ENCODE measurements at regions not wholly inside any gene's neighbourhood (a gene's known extent, or its start where the extent isn't known, plus 50 kb on each side); places are given as distances from the start of the nearest gene placed in this dataset.
A peak's percentile ranks its signal among the peaks of the same experiment; 100 is the strongest.
"Not testable (repeated sequence)": the region's sequence is repeated elsewhere in the genome, so short reads cannot be mapped to it uniquely, and the experiment has no call there.

DNA sequence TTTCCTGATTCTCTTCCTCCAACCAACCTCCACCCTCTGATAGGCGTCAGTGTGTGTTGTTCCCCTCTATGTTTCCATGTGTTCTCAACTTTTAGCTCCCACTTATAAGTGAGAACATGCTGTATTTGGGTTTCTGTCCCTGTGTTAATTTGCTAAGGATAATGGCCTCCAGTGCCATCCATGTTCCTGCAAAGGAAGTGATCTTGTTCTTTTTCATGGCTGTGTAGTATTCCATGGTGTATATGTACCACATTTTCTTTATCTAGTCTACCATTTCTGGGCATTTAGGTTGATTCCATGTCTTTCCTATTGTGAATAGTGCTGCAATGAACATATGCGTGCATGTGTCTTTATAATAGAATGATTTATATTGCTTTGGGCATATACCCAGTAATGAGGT is 107.1 kb upstream of the CPHXL start:
- intact Hi-C loops (cut with DNase I); ATAC-seq; DNase-seq (ENCODE audit: missing footprints): not testable (repeated sequence)

DNA sequence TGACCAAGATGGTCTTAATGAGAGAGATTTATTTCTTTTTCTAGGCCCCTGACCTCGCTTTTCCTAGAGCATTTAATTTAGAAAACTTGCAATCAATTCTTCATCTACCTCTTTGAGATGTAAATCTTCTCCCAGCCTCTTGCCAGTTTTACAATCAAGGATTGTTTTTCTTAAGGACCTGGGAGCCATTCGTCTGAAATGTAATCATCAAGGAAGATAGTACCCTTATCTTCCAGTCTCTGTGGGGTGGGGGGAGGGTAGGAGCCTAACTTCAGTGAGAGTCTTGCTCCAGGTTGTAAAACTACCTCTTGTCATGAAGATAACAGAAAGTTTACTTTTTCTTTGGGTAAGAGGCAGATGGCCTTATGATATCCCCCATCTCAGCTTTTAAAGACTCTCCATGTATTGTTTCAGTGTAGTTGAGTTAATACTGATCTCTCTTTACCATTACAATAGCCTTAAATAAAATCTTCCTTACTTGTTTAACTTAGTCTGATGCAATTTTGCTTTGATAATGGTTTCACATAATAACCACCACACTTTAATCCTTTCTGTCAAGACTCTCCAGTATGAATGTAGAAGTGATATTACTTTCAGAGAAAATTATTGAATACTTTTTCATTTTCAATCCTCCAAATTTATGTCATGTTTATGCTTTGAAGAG is 110.2 kb upstream of the CPHXL start:
- ATAC-seq, result no peak
- DNase-seq (ENCODE audit: missing footprints), result no peak
- intact Hi-C loops (cut with DNase I), result no loop called here

DNA sequence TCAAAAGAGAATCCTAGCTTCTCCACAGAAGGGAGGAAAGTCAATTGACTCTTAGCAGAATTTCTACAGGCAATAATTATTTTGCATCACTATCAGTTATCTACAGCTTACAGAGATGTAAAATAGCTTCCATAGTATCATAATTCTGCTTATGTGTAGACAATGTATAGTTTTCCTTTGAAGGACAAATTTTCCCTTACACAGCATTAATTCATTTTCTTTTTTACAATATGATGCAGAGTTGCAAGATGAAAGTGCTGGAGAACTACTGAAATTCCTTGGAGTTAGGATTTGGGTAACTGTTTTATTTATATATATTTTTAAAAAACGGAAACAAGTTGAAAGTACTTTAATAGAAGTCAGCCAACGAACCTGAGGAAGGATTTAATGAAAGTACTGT is 111.0 kb upstream of the CPHXL start:
- intact Hi-C loops (cut with DNase I), result no loop called here
- no peak for DNase-seq (ENCODE audit: missing footprints)

DNA sequence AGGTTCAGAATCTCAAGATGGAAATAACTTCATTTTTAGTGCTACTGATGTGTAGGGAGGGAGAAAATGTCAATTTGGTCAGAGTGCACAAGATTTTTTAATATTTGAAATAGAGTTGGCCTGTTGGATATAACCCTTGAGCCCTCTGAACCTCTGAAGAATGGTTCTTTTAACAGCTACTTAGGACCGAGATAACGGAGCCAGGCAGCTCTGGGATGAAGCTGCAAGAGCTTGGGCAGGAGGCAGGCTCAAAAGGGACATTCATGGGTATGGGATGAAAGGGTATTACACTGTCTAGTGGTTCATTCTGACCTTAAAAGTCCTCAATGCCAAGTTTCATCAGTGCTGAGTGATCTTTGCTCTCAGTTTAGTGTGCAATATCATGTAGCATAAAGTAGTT is 111.4 kb upstream of the CPHXL start:
- DNase-seq (ENCODE audit: missing footprints) (no peak), ATAC-seq (no peak)
- intact Hi-C loops (cut with DNase I), result no loop called here

More for the DNA sequence above, 111.0 kb upstream of the CPHXL start:
- no peak for ATAC-seq

DNA sequence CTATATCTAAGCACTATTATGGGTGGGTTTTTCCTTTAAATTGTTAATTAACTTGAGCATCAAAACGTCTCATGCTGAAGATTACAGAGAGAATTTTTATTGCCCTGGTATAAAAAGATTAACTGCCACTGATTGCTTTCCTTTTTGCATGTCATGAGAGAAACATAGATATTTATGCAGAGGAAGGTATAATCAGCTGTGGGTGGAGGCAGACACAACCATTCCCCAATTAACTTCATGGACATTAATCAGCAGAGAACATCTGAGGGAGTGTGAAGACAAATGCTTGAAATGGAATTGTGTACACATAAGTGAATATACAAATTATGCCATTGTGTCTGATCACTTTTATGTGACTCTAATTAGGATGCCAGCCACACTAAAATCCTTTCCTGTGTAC is 115.2 kb upstream of the CPHXL start:
- DNase-seq (ENCODE audit: missing footprints), result no peak
- intact Hi-C loops (cut with DNase I), result no loop called here
- no peak for ATAC-seq

DNA sequence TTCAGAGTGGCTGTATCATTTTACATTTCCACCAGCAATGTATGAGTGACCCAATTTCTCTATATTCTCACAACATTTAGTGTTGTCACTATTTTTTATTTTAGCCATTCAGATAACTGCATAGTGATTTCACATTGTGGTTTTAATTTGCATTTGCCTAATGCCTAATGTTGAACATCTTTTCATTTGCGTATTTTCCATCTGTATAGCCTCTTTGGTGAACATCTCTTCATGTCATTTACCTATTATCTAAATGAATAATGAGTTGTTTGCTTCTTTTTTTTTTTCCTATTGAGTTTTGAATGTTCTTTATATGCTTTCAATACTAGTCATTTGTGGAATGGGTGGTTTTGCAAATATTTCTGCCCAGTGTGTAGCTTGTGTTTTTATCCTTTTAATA is 120.9 kb upstream of the CPHXL start:
- DNase-seq (ENCODE audit: missing footprints) (no peak), ATAC-seq (no peak)
- intact Hi-C loops (cut with DNase I), result no loop called here

DNA sequence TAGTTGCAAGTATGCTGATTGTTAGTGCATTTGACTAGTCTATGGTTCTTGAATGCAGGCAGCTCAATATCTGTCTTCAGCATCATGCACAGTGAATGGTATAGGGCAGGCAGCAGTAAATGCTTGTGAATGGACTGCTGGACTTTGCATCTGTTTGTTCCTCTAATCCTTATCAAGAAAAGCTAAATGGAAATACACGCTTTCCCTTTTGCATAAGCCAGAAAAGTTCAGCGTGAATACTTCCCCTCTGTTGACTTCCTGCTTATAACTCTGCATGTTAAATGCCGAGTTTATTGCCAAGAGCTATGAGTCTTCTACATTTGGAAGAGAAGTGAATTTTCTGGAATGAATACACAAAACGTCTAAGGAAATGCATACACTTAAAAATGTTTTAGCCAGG is 127.9 kb upstream of the CPHXL start:
- DNase-seq (ENCODE audit: missing footprints), result no peak
- intact Hi-C loops (cut with DNase I), result no loop called here
- no peak for ATAC-seq

DNA sequence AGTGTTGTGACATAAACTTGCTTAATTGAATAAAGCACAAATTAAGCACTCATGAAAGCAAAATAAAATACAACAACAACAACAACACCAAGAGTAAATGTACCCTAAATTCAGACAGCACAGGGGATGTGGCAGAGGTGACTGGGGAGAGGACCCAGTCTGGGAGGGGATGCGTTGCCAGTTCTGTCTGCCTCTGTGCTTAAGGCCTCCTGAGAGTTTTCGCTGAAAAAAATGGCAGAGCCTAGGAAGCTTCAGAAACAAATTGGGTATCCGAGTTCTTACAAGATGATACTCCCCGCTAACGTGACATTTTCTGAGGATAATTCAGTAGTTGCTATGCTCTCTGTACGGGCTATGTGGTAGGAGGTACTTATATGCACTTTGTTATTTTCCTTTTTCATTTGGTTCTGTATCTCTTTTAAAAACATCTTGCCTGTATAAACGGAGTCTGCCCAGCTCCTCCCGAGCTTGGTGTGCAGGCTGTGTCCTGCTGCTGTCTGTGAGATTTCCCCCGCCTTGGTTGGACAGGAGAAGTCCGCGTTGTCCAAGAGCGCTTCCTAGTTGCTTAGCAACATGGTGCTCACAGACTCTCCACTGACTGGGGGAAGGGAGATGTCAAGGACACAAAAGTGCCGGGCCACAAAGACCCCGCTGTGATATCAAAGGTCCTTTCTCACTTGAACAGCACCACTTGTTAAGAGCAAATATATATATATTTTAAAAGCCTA is 134.2 kb upstream of the CPHXL start:
- intact Hi-C loops (cut with DNase I), result no loop called here
- ATAC-seq (no peak), DNase-seq (ENCODE audit: missing footprints) (peak; percentile 33)

DNA sequence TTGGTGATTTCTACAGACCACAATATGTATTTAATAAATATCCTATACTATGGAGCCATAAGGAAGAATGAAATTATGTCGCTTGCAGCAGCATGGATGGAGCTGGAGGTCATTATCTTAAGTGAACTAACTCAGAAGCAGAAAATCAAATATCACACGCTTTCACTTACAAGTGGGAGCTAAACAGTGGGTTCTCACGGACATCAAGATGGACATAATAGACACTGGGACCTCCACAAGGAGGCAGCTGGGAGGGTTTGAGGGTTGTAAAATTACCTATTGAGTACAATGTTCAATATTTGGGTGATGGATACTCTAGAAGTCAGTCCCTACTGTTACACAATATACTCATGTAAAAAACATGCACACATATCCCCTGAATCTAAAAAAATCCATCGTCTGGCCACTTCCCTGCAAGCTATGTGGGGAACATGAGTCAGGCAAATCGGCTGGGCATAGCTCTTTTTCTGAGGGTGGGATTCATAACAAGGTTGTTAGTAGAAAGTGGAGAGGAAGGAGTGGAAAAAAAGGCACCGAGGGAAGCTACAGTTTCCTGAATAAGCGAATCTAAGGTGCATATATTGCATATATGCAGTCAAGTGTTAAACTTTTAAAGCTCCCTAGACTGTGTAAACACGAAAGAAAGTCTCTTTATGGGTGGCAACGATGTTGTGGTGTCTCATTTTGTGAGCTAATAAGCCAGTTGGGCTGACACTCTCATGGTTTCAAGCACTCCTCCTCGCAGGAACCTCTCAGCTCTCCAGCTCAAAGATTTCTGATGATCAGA is 135.2 kb upstream of the CPHXL start:
- intact Hi-C loops (cut with DNase I), result no loop called here
- ATAC-seq (no peak), DNase-seq (ENCODE audit: missing footprints) (no peak)

DNA sequence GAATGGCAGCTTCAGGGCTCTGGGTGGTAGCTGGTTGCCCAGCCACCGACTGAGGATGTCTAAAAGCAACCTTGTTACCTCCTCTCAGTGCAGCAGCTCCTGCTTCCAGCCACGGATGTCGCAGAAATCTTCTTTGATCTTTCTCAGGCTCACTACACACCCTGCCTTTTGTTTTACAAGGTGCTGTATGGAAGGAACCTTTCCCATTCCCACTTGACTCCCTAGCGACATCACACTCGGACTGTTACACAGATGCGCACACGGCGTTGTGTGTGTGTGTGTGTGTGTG is 135.8 kb upstream of the CPHXL start:
- intact Hi-C loops (cut with DNase I), result no loop called here
- no peak for DNase-seq (ENCODE audit: missing footprints)
- ATAC-seq, result no peak

DNA sequence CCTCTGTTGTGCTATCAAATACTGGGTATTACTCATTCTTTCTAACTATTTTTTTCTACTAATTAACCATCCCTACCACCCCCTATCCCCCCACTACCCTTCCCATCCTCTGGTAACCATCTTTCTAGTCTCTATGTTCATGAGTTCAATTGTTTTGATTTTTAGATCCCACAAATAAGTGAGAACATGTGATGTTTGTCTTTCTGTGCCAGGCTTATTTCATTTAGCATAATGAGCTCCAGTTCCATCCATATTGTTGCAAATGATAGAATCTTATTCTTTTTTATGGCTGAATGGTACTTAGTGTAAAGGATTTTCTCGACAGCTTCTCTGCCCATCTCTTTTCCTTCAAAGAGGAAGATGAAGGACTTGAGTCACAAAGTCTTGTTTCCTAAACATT is 138.0 kb upstream of the CPHXL start:
- DNase-seq (ENCODE audit: missing footprints) (no peak), ATAC-seq (no peak)
- intact Hi-C loops (cut with DNase I), result no loop called here

DNA sequence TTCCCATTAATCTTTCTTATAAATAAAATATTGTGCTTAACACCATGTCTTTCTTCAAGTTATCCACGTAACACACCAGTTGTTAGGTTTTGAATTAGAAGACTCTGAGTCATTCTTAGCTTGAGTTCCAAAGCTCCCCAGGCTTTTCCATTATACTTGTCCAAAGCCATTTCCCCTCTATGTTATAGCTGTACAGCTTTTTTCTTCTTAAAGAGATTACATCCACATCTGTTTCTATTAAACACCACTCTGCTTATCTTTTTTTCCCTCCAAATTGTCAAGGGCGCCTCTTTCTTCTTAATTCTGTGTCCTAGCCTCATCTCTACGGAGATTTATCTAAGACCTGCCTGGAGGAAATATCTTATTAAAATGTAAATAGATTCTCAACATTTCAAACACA is 139.4 kb upstream of the CPHXL start:
- ATAC-seq (no peak), DNase-seq (ENCODE audit: missing footprints) (no peak)
- intact Hi-C loops (cut with DNase I), result no loop called here

DNA sequence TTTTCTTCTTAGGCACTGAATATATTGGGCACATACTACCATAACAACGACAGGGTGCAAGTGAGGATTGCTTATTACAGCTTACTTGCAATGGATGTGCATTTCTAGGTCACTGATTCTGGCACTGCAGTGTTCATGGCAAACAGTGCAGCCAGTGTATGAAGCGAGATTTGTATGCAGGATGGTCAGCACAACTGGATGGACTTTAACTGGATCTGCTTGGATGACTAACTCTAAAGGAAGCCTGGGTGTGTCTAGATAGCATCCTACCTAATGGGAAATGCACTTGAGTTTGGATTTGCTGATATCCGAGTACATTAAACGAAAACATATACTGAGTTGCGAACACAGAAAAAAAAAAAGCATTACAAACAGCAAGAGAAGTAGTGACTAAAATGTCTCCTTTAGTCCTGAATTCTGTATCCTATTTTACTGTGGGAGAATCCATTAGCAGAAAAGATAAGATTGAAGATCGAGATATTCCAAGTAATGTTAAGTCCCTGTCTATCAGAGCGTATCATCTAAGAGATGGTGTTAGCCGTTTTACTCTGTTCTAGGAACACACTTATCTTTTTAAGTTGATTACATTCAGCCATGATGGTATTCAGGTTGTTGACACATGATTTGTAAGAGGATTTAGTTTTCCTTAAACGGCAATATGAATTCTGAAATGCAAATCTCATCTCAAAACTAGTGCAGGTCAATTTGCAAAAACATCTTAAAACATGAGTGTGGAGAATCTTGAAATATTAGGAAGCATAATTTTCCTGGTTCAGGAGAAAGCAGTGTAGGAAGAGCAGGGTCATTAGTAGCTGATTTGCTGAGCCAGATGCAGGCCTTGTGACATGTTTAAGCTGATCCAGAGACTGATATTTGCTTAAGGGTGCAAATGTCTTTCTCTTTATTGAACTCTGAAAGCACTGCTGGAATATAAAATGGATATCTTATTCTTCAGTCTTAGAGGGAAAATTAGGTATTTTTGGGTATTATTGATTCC is 142.6 kb upstream of the CPHXL start:
- ATAC-seq, result no peak
- intact Hi-C loops (cut with DNase I), result no loop called here

DNA sequence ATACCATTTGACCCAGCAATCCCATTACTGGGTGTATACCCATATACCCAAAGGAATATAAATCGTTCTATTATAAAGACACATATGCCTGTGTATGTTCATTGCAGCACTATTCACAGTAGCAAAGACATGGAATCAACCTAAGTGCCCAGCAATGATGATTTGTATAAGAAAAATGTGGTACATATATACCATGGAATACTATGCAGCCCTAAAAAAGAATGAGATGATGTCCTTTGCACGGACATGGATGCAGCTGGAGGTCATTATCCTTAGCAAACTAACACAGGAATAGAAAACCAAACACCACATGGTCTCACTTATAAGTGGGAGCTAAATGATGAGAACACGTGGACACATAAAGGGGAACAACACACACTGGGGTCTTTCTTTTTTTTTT is 155.0 kb upstream of the CPHXL start:
- intact Hi-C loops (cut with DNase I); ATAC-seq; DNase-seq (ENCODE audit: missing footprints): not testable (repeated sequence)

More for the DNA sequence above, 142.6 kb upstream of the CPHXL start:
- DNase-seq (ENCODE audit: missing footprints), result no peak

DNA sequence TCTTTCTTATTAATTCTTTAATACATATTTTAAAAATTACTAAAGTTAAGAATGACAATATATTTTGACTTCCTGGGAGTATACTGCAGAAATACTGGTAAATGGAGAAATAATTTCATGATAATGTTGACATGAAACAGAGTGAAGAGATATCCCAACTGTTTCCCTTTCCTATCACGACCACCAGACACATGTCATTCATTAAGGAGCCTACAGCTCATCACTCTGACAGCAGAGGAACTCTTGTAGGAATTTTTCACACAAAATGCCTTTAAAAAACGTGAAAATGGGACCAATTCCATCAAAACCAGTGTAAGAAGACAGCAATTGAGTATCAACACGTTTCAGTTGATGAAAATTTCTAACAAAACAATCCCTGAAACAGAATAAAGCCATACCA is 172.9 kb upstream of the CPHXL start:
- DNase-seq (ENCODE audit: missing footprints) (no peak), ATAC-seq (no peak)
- intact Hi-C loops (cut with DNase I), result no loop called here

DNA sequence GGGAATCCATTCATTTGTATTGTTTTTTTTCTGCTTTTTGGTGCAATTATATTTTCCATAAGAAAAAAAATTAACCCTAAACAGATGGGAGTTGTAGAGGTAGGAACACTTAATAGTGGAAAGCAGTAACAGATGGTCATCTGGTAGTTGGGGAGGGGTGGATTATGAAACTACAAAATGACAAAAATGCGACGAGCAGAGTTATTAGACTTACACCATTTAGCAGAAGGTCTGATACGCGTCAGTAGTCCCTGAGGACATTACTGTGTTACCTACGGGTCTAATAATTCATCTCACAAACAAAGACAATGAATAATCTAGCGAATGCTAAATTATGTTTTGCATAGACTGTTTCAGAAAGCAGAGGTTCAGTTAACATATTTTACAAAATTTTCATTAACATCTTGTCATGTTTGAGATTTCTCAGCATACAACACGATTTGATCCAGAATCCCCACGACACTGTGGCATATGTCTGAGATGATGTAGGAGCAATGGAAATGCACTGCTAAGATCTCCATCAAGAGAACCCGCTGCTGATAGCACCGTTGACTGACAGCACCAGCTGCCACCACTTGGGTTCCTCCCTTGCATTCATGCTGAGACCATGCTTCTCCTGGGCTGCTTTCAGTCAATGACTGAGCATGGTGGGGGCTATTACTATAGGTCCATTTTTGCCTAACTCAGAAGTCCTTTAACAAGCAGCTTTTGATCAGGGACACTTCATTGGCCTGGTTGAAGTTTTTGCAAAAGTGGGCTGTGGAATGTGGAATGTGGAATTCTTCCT is 182.2 kb upstream of the CPHXL start:
- intact Hi-C loops (cut with DNase I), result no loop called here
- DNase-seq (ENCODE audit: missing footprints), result no peak
- ATAC-seq, result no peak

DNA sequence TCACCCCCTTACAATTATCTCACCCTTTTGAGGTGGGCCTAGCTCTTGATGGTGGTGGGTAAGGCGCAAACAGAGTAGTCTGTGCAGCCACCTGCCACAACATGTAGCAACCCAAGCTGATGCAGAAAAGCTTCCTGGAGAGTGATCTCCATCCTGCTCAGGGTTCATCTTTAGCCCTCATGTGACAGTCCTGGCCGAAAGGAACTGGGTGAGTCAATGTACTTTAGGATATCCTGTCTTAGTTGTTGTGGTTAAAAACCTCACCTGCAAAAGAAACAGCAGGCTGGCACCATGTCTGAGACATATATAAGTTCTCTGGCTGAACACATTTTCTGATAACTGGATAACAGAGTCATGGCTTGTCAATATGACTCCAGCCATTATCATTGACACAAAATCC is 183.5 kb upstream of the CPHXL start:
- intact Hi-C loops (cut with DNase I), result no loop called here
- DNase-seq (ENCODE audit: missing footprints), result no peak
- no peak for ATAC-seq

DNA sequence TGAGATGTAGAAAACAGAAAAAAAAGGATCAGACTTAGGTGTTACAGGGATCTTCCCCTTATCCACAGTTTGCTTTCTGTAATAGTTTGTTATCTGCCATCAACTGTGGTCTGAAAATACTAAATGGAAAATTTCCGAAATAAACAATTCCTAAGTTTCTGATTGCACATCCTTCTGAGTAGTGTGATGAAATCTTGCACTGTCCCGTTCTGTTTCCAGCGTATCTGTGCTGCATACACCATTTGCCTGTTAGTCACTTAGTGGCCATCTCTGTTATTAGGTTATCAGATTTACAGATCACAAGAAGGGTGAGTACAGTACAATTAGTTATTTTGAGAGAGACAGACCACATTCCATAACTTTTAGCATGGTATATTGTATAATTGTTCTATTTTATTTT is 185.6 kb upstream of the CPHXL start:
- no peak for DNase-seq (ENCODE audit: missing footprints)
- ATAC-seq, result no peak
- intact Hi-C loops (cut with DNase I), result no loop called here
